Transverse colon (tissue), 4 donors: ENCODE measurements at regions not wholly inside any gene's neighbourhood (a gene's known extent, or its start where the extent isn't known, plus 50 kb on each side); places are given as distances from the start of the nearest gene placed in this dataset.

ENCODE experiments used
- DNase-seq: peaks from one replicate; pipeline ENCODE4 v3.0.0-alpha.2; 2019
- H3K27ac ChIP-seq, 4 donors: fragments of 200-600 bp; sonication (generic); 2 replicates each; pipeline ENCODE4 v1.5.1; 2016 to 2018; ENCODE audit warnings: inconsistent platforms in 4 of 4
- H3K27me3 ChIP-seq: fragments of 200-600 bp; sonication (generic); 2 replicates; pipeline ENCODE4 v1.5.1; 2017; ENCODE audit warnings: inconsistent platforms
- H3K36me3 ChIP-seq, 4 donors: fragments of 200-600 bp; sonication (generic); 2 replicates each; pipeline ENCODE4 v1.5.1; 2017 to 2019; ENCODE audit warnings: inconsistent platforms in 4 of 4
- H3K4me1 ChIP-seq, 4 donors: fragments of 200-600 bp; sonication (generic); 2 replicates each; pipeline ENCODE4 v1.5.1; 2017 to 2020; ENCODE audit warnings: inconsistent platforms in 4 of 4
- H3K4me3 ChIP-seq, 4 donors: fragments of 200-600 bp; sonication (generic); 1 replicate in 1 of 4; 2 replicates in 3 of 4; pipeline versions ENCODE4 v1.5.1 to v1.6.1; 2017 to 2019; ENCODE audit warnings: inconsistent platforms in 4 of 4
- H3K9me3 ChIP-seq, 2 donors: fragments of 200-600 bp; sonication (generic); 2 replicates each; pipeline ENCODE4 v1.5.1; 2017 to 2019; ENCODE audit warnings: inconsistent platforms in 2 of 2
- EP300 ChIP-seq: sonication (generic); formaldehyde crosslinking; IDR thresholded peaks from one replicate; pipeline ENCODE4 v1.6.1; 2017; ENCODE audit warnings: antibody characterized with exemption, low read depth
- POLR2A ChIP-seq: fragments of 450-650 bp; IDR thresholded peaks from one replicate; pipeline ENCODE4 v1.6.1; 2016; ENCODE audit warnings: antibody characterized with exemption, mild to moderate bottlenecking, moderate library complexity
- POLR2AphosphoS5 ChIP-seq, 3 donors: sonication (generic); formaldehyde crosslinking; IDR thresholded peaks; one replicate each; pipeline ENCODE4 v1.6.1; 2016; ENCODE audit warnings: antibody characterized with exemption in 3 of 3
- WGBS, 2 donors: methylation state at CpG; one replicate each; pipeline ENCODE4 v1.1.5; 2018; ENCODE audit warnings: low coverage in 1 of 2; 5-methylcytosine and 5-hydroxymethylcytosine counted together
- in situ Hi-C, 4 donors: fragments of 200-750 bp; cut with MboI; loops; one replicate each; pipeline versions ENCODE4 v1.15.0 to v1.15.1; 2017; ENCODE audit warnings: low sequenced_read_pairs in 3 of 4, low pct_ligation_motif_present in 1 of 4, low pct_unique_long_range_greater_than_20kb in 1 of 4
- intact Hi-C: fragments of 100-400 bp; cut with DNase I; formaldehyde crosslinking; loops from one replicate; pipeline ENCODE4 v1.15.1; 2023; ENCODE audit warnings: low total_unique reads
- TF ChIP-seq, protein P1 (sequence below), 5 experiments: fragments of 200-600 bp in 3 of 5; fragments of 450-650 bp in 2 of 5; sonication (generic) in 3 of 5; IDR thresholded peaks; 1 replicate in 2 of 5; 2 replicates in 3 of 5; pipeline ENCODE4 v1.5.1; 2016 to 2017; ENCODE audit warnings: antibody characterized with exemption in 5 of 5, inconsistent platforms in 3 of 5, mild to moderate bottlenecking in 2 of 5, moderate library complexity in 1 of 5

DNA sequence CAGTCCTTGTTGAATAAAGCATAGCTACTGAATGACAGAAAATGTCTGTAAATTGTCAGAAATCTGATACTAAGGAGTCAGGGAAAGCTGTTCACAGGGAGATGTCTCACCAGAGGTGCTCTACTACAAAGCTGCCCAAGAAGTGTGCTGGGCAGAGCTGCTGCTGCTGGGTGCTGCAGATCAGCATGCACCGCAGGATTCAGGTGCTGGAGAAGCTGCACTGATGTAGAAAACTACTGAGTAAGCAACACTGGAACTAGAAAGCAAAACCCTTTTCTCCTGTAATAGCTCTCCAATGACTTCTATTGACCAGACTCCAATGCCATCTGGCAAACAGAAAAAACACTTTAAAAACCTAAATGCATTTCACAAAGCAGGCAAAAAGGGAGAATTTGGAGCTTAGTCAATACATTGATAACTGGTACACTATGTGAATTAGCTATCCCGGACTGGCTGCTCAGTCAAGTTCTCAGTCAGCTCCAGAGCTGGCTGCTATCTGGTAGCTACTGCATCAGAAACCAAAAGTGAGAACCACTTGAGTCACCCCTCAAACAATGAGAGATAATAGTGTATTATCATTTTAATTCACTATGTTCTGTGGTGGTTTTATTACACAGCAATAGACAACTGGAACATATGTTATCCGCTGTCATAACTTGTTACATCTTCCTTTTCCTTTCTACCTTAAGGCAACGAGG lies 493.1 kb downstream of the CPS1 start:
- Histone ChIP-seq H3K27me3 (no peaks in the 10 kb centered on the region), H3K9me3 (no peaks in the 10 kb centered on the region), H3K36me3 (no peaks in the 10 kb centered on the region), H3K27ac (no peak overlapping the region), H3K4me3 (no peak overlapping the region), H3K4me1 (no peaks in the 10 kb centered on the region)
- in situ Hi-C loops = no loop called here
- DNase-seq = no peak
- intact Hi-C loops = no loop called here
- TF ChIP-seq POLR2AphosphoS5 (IDR thresholded peaks at IDR 0.05) (no peak), POLR2A (no peak), EP300 (no peak)
- TF ChIP-seq, protein P1, sequence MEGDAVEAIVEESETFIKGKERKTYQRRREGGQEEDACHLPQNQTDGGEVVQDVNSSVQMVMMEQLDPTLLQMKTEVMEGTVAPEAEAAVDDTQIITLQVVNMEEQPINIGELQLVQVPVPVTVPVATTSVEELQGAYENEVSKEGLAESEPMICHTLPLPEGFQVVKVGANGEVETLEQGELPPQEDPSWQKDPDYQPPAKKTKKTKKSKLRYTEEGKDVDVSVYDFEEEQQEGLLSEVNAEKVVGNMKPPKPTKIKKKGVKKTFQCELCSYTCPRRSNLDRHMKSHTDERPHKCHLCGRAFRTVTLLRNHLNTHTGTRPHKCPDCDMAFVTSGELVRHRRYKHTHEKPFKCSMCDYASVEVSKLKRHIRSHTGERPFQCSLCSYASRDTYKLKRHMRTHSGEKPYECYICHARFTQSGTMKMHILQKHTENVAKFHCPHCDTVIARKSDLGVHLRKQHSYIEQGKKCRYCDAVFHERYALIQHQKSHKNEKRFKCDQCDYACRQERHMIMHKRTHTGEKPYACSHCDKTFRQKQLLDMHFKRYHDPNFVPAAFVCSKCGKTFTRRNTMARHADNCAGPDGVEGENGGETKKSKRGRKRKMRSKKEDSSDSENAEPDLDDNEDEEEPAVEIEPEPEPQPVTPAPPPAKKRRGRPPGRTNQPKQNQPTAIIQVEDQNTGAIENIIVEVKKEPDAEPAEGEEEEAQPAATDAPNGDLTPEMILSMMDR (IDR thresholded peaks at IDR 0.05) = no peak
- 80 to 85% methylated on average over 3 to 4 of the region's 4 CpGs for WGBS, 2 donors

DNA sequence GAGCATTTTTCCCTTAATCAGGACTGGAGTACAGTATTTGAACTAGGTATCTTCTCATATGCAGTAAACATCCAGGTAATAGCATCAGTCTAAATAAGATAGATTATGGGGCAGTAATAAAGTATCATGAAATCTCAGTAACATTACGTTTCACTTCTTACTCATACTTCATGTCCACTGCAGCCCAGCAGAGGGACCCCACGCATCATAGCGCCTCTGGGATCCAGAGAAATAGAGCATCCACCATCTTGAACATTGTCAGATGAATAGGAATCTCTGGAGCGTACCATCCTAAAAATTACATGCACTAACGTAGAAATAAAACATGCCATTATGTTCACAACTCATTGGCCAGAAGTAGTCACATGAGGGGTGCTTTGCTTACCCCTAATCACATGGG lies 499.0 kb downstream of the CPS1 start:
- in situ Hi-C loops = no loop called here
- TF ChIP-seq POLR2AphosphoS5 (IDR thresholded peaks at IDR 0.05) (no peak), POLR2A (no peak), EP300 (no peak)
- TF ChIP-seq, protein P1 (IDR thresholded peaks at IDR 0.05) = no peak

DNA sequence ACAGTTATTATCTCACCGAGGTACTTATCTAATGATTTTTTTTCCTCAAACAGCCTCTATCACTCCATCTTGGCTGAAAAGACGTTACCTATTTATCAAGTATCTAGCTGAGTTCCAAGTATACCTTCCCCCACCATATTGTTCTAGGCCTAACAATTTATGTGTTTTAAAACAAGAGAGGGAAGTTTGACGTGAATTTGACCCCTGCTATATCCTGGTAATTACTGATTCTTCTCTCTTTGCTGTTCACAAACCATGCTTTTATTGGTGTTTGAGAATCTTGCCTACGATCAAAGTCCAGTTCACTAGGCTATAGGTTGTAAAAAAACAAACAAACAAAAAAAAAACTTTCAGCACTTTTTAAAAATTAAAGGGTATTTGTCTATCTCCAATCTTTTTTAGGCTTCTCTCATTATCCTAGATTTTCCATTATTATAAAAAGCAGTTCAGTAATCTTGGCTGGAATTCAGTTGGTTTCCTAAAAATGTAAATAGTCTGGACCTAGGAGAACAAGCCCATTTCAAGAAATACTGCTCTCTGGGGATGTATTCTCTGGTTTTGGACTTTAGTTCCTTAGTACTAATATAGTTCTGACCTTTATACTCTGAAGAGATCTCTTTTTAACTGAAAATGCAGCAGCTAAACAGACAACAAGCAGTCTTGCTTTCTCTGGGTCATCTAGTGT lies 505.4 kb downstream of the CPS1 start:
- H3K27me3 ChIP-seq = no peaks in the 10 kb centered on the region
- H3K4me3 ChIP-seq = no peak overlapping the region
- in situ Hi-C loops (no loop called here), intact Hi-C loops (no loop called here)
- no peak for DNase-seq
- no peak overlapping the region for H3K27ac ChIP-seq
- peaks cover 0 to 7% (median 0%) of the 10 kb centered on the region in 4 donors for H3K4me1 ChIP-seq
- no peaks in the 10 kb centered on the region for H3K9me3 ChIP-seq
- no peaks in the 10 kb centered on the region for H3K36me3 ChIP-seq
- no peak for TF ChIP-seq POLR2AphosphoS5 (IDR thresholded peaks at IDR 0.05)
- 20 to 35% methylated on average over 4 of the region's 4 CpGs for WGBS, 2 donors

More for the DNA sequence above, 499.0 kb downstream of the CPS1 start:
- no peak for DNase-seq
- Histone ChIP-seq H3K27me3 (no peaks in the 10 kb centered on the region), H3K9me3 (no peaks in the 10 kb centered on the region), H3K36me3 (no peaks in the 10 kb centered on the region), H3K27ac (no peak overlapping the region), H3K4me1 (no peaks in the 10 kb centered on the region), H3K4me3 (no peak overlapping the region)
- intact Hi-C loops = no loop called here
- WGBS, 2 donors = 74 to 86% methylated on average over 1 to 5 of the region's 5 CpGs

DNA sequence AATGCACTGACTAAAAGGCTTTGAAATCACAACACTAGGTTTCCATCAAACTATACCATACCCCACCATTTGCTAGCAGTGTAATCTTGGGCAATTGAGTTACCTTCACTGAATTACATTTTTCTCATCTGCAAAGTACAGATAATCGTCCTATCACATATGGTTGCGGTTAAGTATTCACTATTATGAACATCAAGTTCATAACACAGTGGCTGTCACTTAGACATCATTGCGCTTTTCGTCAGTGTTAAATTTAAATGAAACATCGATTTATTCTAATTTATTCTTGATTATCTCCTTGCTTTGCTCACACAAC lies 505.9 kb downstream of the CPS1 start:
- in situ Hi-C loops = no loop called here

More for the DNA sequence above, 505.9 kb downstream of the CPS1 start:
- intact Hi-C loops = no loop called here
- no peak overlapping the region for H3K4me3 ChIP-seq
- peaks cover 0 to 7% (median 0%) of the 10 kb centered on the region in 4 donors for H3K4me1 ChIP-seq
- H3K36me3 ChIP-seq = no peaks in the 10 kb centered on the region
- H3K27ac ChIP-seq = no peak overlapping the region
- H3K9me3 ChIP-seq = no peaks in the 10 kb centered on the region
- no peak for DNase-seq
- H3K27me3 ChIP-seq = no peaks in the 10 kb centered on the region
- 64 to 74% methylated on average over 5 of the region's 5 CpGs for WGBS, 2 donors
- TF ChIP-seq POLR2AphosphoS5 (IDR thresholded peaks at IDR 0.05) (no peak), POLR2A (no peak), EP300 (no peak)
- TF ChIP-seq, protein P1 (IDR thresholded peaks at IDR 0.05) = no peak
